Transverse colon (tissue), 4 donors: ENCODE measurements at regions not wholly inside any gene's neighbourhood (a gene's known extent, or its start where the extent isn't known, plus 50 kb on each side); places are given as distances from the start of the nearest gene placed in this dataset.

Experiments
- DNase-seq: peaks from one replicate; pipeline ENCODE4 v3.0.0-alpha.2; 2019
- H3K27ac ChIP-seq, 4 donors: fragments of 200-600 bp; sonication (generic); 2 replicates each; pipeline ENCODE4 v1.5.1; 2016 to 2018; ENCODE audit warnings: inconsistent platforms in 4 of 4
- H3K27me3 ChIP-seq: fragments of 200-600 bp; sonication (generic); 2 replicates; pipeline ENCODE4 v1.5.1; 2017; ENCODE audit warnings: inconsistent platforms
- H3K36me3 ChIP-seq, 4 donors: fragments of 200-600 bp; sonication (generic); 2 replicates each; pipeline ENCODE4 v1.5.1; 2017 to 2019; ENCODE audit warnings: inconsistent platforms in 4 of 4
- H3K4me1 ChIP-seq, 4 donors: fragments of 200-600 bp; sonication (generic); 2 replicates each; pipeline ENCODE4 v1.5.1; 2017 to 2020; ENCODE audit warnings: inconsistent platforms in 4 of 4
- H3K4me3 ChIP-seq, 4 donors: fragments of 200-600 bp; sonication (generic); 1 replicate in 1 of 4; 2 replicates in 3 of 4; pipeline versions ENCODE4 v1.5.1 to v1.6.1; 2017 to 2019; ENCODE audit warnings: inconsistent platforms in 4 of 4
- H3K9me3 ChIP-seq, 2 donors: fragments of 200-600 bp; sonication (generic); 2 replicates each; pipeline ENCODE4 v1.5.1; 2017 to 2019; ENCODE audit warnings: inconsistent platforms in 2 of 2
- CTCF ChIP-seq, 5 experiments: fragments of 200-600 bp in 3 of 5; fragments of 450-650 bp in 2 of 5; sonication (generic) in 3 of 5; IDR thresholded peaks; 1 replicate in 2 of 5; 2 replicates in 3 of 5; pipeline ENCODE4 v1.5.1; 2016 to 2017; ENCODE audit warnings: antibody characterized with exemption in 5 of 5, inconsistent platforms in 3 of 5, mild to moderate bottlenecking in 2 of 5, moderate library complexity in 1 of 5
- EP300 ChIP-seq: sonication (generic); formaldehyde crosslinking; IDR thresholded peaks from one replicate; pipeline ENCODE4 v1.6.1; 2017; ENCODE audit warnings: antibody characterized with exemption, low read depth
- POLR2A ChIP-seq: fragments of 450-650 bp; IDR thresholded peaks from one replicate; pipeline ENCODE4 v1.6.1; 2016; ENCODE audit warnings: antibody characterized with exemption, mild to moderate bottlenecking, moderate library complexity
- POLR2AphosphoS5 ChIP-seq, 3 donors: sonication (generic); formaldehyde crosslinking; IDR thresholded peaks; one replicate each; pipeline ENCODE4 v1.6.1; 2016; ENCODE audit warnings: antibody characterized with exemption in 3 of 3
- WGBS, 2 donors: methylation state at CpG; one replicate each; pipeline ENCODE4 v1.1.5; 2018; ENCODE audit warnings: low coverage in 1 of 2; 5-methylcytosine and 5-hydroxymethylcytosine counted together
- in situ Hi-C, 4 donors: fragments of 200-750 bp; cut with MboI; loops; one replicate each; pipeline versions ENCODE4 v1.15.0 to v1.15.1; 2017; ENCODE audit warnings: low sequenced_read_pairs in 3 of 4, low pct_ligation_motif_present in 1 of 4, low pct_unique_long_range_greater_than_20kb in 1 of 4
- intact Hi-C: fragments of 100-400 bp; cut with DNase I; formaldehyde crosslinking; loops from one replicate; pipeline ENCODE4 v1.15.1; 2023; ENCODE audit warnings: low total_unique reads

GRCh38 chr2:181782660-181783059 is 102.3 kb upstream of the NEUROD1 start:
- H3K4me3 ChIP-seq = no peak overlapping the region
- H3K36me3 ChIP-seq = no peaks in the 10 kb centered on the region
- no peak overlapping the region for H3K27ac ChIP-seq
- no peaks in the 10 kb centered on the region for H3K9me3 ChIP-seq
- DNase-seq = no peak
- no peak for TF ChIP-seq POLR2AphosphoS5 (IDR thresholded peaks at IDR 0.05)
- no peak for TF ChIP-seq CTCF (IDR thresholded peaks at IDR 0.05)
- TF ChIP-seq POLR2A = no peak
- no peak for TF ChIP-seq EP300
- intact Hi-C loops = no loop called here
- in situ Hi-C loops = no loop called here
- peaks cover 13 to 79% (median 43%) of the 10 kb centered on the region in 4 donors for H3K4me1 ChIP-seq
- H3K27me3 ChIP-seq = no peaks in the 10 kb centered on the region

GRCh38 chr2:181784556-181784955 is 104.2 kb upstream of the NEUROD1 start:
- intact Hi-C loops (no loop called here), in situ Hi-C loops (no loop called here)
- Histone ChIP-seq H3K27me3 (no peaks in the 10 kb centered on the region), H3K27ac (peak overlapping the region in 1 of 4 donors; percentile 16), H3K4me1 (peaks cover 8 to 74% (median 38%) of the 10 kb centered on the region in 4 donors), H3K4me3 (no peak overlapping the region), H3K36me3 (no peaks in the 10 kb centered on the region), H3K9me3 (no peaks in the 10 kb centered on the region)
- no peak for DNase-seq
- TF ChIP-seq CTCF (IDR thresholded peaks at IDR 0.05) (no peak), POLR2A (no peak), POLR2AphosphoS5 (IDR thresholded peaks at IDR 0.05) (no peak), EP300 (no peak)
- WGBS, 2 donors = 38 to 50% methylated on average over 2 to 3 of the region's 3 CpGs

- no peaks in the 10 kb centered on the region for H3K27me3 ChIP-seq
- intact Hi-C loops (no loop called here), in situ Hi-C loops (no loop called here)
- H3K4me1 ChIP-seq = peaks cover 5 to 74% (median 33%) of the 10 kb centered on the region in 4 donors
- no peak for DNase-seq
- WGBS, 2 donors = 46 to 48% methylated on average over 2 of the region's 2 CpGs
- H3K9me3 ChIP-seq = no peaks in the 10 kb centered on the region
- no peak for TF ChIP-seq POLR2A
- TF ChIP-seq POLR2AphosphoS5 (IDR thresholded peaks at IDR 0.05) = no peak
- no peak for TF ChIP-seq CTCF (IDR thresholded peaks at IDR 0.05)
- H3K27ac ChIP-seq = no peak overlapping the region
- H3K36me3 ChIP-seq = no peaks in the 10 kb centered on the region
- no peak overlapping the region for H3K4me3 ChIP-seq
Observed at GRCh38 chr2:181785691-181786344, 105.5 kb upstream of the NEUROD1 start.

GRCh38 chr2:181786371-181787228 is 104.9 kb upstream of the ITPRID2 start:
- H3K4me1 ChIP-seq = peaks cover 5 to 74% (median 27%) of the 10 kb centered on the region in 4 donors

More at GRCh38 chr2:181786371-181787228, 104.9 kb upstream of the ITPRID2 start:
- Histone ChIP-seq H3K4me3 (no peak overlapping the region), H3K27me3 (no peaks in the 10 kb centered on the region), H3K36me3 (no peaks in the 10 kb centered on the region), H3K9me3 (no peaks in the 10 kb centered on the region), H3K27ac (no peak overlapping the region)
- intact Hi-C loops = no loop called here
- no peak for TF ChIP-seq EP300
- TF ChIP-seq POLR2A = no peak
- no peak for TF ChIP-seq POLR2AphosphoS5 (IDR thresholded peaks at IDR 0.05)
- TF ChIP-seq CTCF (IDR thresholded peaks at IDR 0.05) = no peak
- in situ Hi-C loops = no loop called here
- 89 to 94% methylated on average over 3 to 4 of the region's 4 CpGs for WGBS, 2 donors
- no peak for DNase-seq
